ENCODE measurements at regions not wholly inside any gene's neighbourhood (a gene's known extent, or its start where the extent isn't known, plus 50 kb on each side); places are given as distances from the start of the nearest gene placed in this dataset.

DNA sequence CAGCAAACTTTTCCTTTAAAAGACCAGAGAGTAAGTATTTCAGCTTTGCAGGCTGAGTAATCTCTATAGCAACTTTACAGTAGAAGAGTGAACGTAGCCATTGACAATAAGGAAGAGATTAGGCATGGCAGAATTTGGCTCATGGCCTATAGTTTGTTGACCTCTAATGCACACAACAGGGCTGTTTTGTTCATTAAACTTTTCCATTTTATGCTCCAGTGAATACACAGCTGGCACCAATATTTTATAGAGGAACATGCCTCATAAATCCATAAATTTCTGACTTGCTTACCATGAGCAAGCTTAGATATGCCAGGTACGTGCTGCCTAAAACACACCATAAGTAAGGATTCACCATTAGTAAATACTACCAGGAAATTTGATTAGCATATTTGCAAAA, 609.0 kb upstream of the STXBP6 start:
- TF ChIP-seq, protein P1, sequence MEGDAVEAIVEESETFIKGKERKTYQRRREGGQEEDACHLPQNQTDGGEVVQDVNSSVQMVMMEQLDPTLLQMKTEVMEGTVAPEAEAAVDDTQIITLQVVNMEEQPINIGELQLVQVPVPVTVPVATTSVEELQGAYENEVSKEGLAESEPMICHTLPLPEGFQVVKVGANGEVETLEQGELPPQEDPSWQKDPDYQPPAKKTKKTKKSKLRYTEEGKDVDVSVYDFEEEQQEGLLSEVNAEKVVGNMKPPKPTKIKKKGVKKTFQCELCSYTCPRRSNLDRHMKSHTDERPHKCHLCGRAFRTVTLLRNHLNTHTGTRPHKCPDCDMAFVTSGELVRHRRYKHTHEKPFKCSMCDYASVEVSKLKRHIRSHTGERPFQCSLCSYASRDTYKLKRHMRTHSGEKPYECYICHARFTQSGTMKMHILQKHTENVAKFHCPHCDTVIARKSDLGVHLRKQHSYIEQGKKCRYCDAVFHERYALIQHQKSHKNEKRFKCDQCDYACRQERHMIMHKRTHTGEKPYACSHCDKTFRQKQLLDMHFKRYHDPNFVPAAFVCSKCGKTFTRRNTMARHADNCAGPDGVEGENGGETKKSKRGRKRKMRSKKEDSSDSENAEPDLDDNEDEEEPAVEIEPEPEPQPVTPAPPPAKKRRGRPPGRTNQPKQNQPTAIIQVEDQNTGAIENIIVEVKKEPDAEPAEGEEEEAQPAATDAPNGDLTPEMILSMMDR (IDR thresholded peaks at IDR 0.05) = no peak
- TF ChIP-seq EP300 (IDR thresholded peaks at IDR 0.05) (no peak), POLR2A (IDR thresholded peaks at IDR 0.05) (no peak)

Data from suprapubic skin (tissue), 3 donors.